SU-DHL-6 (cell line): ENCODE measurements at regions not wholly inside any gene's neighbourhood (a gene's known extent, or its start where the extent isn't known, plus 50 kb on each side); places are given as distances from the start of the nearest gene placed in this dataset.

Experiments
- H2AFZ ChIP-seq: fragments of 200-600 bp; sonication (generic); 2 replicates; pipeline ENCODE4 v1.6.1; 2014; ENCODE audit warnings: low read depth, mild to moderate bottlenecking, moderate library complexity, mixed read lengths, antibody characterized with exemption, low read length; ENCODE audit not compliant: severe bottlenecking
- H3F3A ChIP-seq: fragments of 200-600 bp; shearing (Covaris generic); 2 replicates; pipeline ENCODE4 v1.6.0; 2016; ENCODE audit warnings: antibody characterized with exemption, mild to moderate bottlenecking; ENCODE audit not compliant: insufficient read depth
- H3K27ac ChIP-seq: fragments of 200-600 bp; sonication (generic); 2 replicates; pipeline ENCODE4 v1.5.1; 2016; ENCODE audit warnings: low read depth, mild to moderate bottlenecking, low read length, moderate library complexity, mixed read lengths
- H3K27me3 ChIP-seq: fragments of 200-600 bp; sonication (generic), shearing (Covaris generic); 2 replicates; pipeline ENCODE4 v1.6.0; 2014; ENCODE audit warnings: mild to moderate bottlenecking, low read length
- H3K36me3 ChIP-seq: fragments of 200-600 bp; sonication (generic); 2 replicates; pipeline ENCODE4 v1.6.1; 2014; ENCODE audit warnings: mild to moderate bottlenecking, low read length, mixed read lengths
- H3K4me2 ChIP-seq: fragments of 300-600, 200-600 bp; shearing (Covaris generic), sonication (generic); 2 replicates; pipeline ENCODE4 v1.6.0; 2014; ENCODE audit warnings: low read length, low read depth, mild to moderate bottlenecking; ENCODE audit not compliant: poor library complexity, severe bottlenecking
- H3K4me3 ChIP-seq: fragments of 200-600 bp; sonication (generic); 2 replicates; pipeline ENCODE4 v1.5.1; 2014; ENCODE audit warnings: antibody characterized with exemption, low read length, mild to moderate bottlenecking, mixed read lengths; ENCODE audit not compliant: insufficient read depth, poor library complexity, severe bottlenecking
- H3K79me2 ChIP-seq: fragments of 200-600 bp; sonication (generic); 2 replicates; pipeline ENCODE4 v1.6.1; 2014; ENCODE audit warnings: mild to moderate bottlenecking, low read length, moderate library complexity; ENCODE audit not compliant: insufficient read depth
- H3K9ac ChIP-seq: fragments of 200-600 bp; sonication (generic); 2 replicates; pipeline ENCODE4 v1.7.0; 2014; ENCODE audit warnings: mild to moderate bottlenecking, low read length
- H3K9me2 ChIP-seq: fragments of 200-600 bp; sonication (generic); replicated peaks from 2 replicates; pipeline ENCODE4 v1.6.1; 2014; ENCODE audit warnings: low read length; ENCODE audit not compliant: insufficient read depth
- H3K9me3 ChIP-seq: fragments of 200-600 bp; sonication (generic); 2 replicates; pipeline ENCODE4 v1.6.1; 2014; ENCODE audit warnings: low read length, mixed read lengths; ENCODE audit not compliant: insufficient read depth
- H4K20me1 ChIP-seq: fragments of 200-600 bp; sonication (generic); 2 replicates; pipeline ENCODE4 v1.6.1; 2014; ENCODE audit warnings: low read depth, mild to moderate bottlenecking, antibody characterized with exemption, low read length, moderate library complexity, mixed read lengths
- EZH2phosphoT487 ChIP-seq: fragments of 200-600 bp; sonication (generic), shearing (Covaris generic); conservative IDR thresholded peaks from 2 replicates; pipeline ENCODE4 v1.6.1; 2018; ENCODE audit warnings: mild to moderate bottlenecking, antibody characterized with exemption, low read length, moderate library complexity, mixed read lengths
- TF ChIP-seq, protein P1 (sequence below): fragments of 200-600 bp; sonication (generic); IDR thresholded peaks from one replicate; pipeline ENCODE4 v1.5.1; 2017; ENCODE audit warnings: antibody characterized with exemption, mild to moderate bottlenecking, low read length, moderate library complexity; ENCODE audit not compliant: insufficient read depth, poor library complexity, severe bottlenecking

- no peaks in the 10 kb centered on the region for H3K36me3 ChIP-seq
- no peaks in the 10 kb centered on the region for H3K9me3 ChIP-seq
- no peak overlapping the region for H3K4me3 ChIP-seq
- H2AFZ ChIP-seq, result no peak overlapping the region
- no peak overlapping the region for H3K27ac ChIP-seq
- no peak overlapping the region for H3K9ac ChIP-seq
- no peaks in the 10 kb centered on the region for H3K79me2 ChIP-seq
- no peaks in the 10 kb centered on the region for H3K27me3 ChIP-seq
- no peaks in the 10 kb centered on the region for H4K20me1 ChIP-seq
- H3K9me2 ChIP-seq, result no peaks in the 10 kb centered on the region
- H3K4me2 ChIP-seq, result no peak overlapping the region
- TF ChIP-seq, protein P1, sequence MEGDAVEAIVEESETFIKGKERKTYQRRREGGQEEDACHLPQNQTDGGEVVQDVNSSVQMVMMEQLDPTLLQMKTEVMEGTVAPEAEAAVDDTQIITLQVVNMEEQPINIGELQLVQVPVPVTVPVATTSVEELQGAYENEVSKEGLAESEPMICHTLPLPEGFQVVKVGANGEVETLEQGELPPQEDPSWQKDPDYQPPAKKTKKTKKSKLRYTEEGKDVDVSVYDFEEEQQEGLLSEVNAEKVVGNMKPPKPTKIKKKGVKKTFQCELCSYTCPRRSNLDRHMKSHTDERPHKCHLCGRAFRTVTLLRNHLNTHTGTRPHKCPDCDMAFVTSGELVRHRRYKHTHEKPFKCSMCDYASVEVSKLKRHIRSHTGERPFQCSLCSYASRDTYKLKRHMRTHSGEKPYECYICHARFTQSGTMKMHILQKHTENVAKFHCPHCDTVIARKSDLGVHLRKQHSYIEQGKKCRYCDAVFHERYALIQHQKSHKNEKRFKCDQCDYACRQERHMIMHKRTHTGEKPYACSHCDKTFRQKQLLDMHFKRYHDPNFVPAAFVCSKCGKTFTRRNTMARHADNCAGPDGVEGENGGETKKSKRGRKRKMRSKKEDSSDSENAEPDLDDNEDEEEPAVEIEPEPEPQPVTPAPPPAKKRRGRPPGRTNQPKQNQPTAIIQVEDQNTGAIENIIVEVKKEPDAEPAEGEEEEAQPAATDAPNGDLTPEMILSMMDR, result no peak
- TF ChIP-seq EZH2phosphoT487, result no peak
- no peaks in the 10 kb centered on the region for H3F3A ChIP-seq
These were observed 211.0 kb downstream of the SEC61B start for GRCh38 chr9:99433095-99433494.

- Histone ChIP-seq H4K20me1 (no peaks in the 10 kb centered on the region), H3K27ac (no peak overlapping the region), H3K9ac (no peak overlapping the region)
These were observed 211.5 kb downstream of the SEC61B start for GRCh38 chr9:99433555-99433954.

DNA sequence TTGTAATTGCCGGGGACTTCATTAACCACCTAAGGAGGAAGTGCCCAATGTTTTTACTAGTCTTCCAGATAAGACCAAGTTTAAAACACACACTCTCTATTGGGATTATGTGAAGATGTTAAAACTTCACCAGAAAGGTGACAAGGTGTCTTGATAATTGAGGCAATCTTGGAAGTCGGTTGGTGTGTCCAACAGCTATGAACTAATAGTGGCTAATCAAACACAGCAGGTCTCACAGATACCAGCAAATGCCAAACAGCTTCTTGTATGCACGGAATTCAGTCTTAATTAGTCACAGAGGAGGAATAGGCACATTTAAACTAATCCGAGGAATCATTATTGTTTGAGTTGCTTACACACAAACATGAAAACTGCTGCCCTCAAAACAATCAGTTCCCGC, 214.5 kb downstream of the SEC61B start:
- no peak overlapping the region for H3K4me2 ChIP-seq
- H3K9ac ChIP-seq, result no peak overlapping the region

More at GRCh38 chr9:99433555-99433954, 211.5 kb downstream of the SEC61B start:
- no peaks in the 10 kb centered on the region for H3K9me3 ChIP-seq
- no peak overlapping the region for H2AFZ ChIP-seq
- no peaks in the 10 kb centered on the region for H3F3A ChIP-seq
- no peaks in the 10 kb centered on the region for H3K27me3 ChIP-seq
- no peak overlapping the region for H3K4me2 ChIP-seq
- H3K9me2 ChIP-seq, result no peaks in the 10 kb centered on the region
- H3K4me3 ChIP-seq, result no peak overlapping the region
- no peaks in the 10 kb centered on the region for H3K79me2 ChIP-seq
- no peak for TF ChIP-seq EZH2phosphoT487
- TF ChIP-seq, protein P1, result no peak
- no peaks in the 10 kb centered on the region for H3K36me3 ChIP-seq

More for the DNA sequence above, 214.5 kb downstream of the SEC61B start:
- Histone ChIP-seq H3K79me2 (no peaks in the 10 kb centered on the region), H3K36me3 (no peaks in the 10 kb centered on the region), H3K9me3 (no peaks in the 10 kb centered on the region), H3K4me3 (no peak overlapping the region), H4K20me1 (no peaks in the 10 kb centered on the region), H3K27ac (no peak overlapping the region), H3K9me2 (no peaks in the 10 kb centered on the region), H3K27me3 (no peaks in the 10 kb centered on the region), H2AFZ (no peak overlapping the region), H3F3A (no peaks in the 10 kb centered on the region)
- TF ChIP-seq EZH2phosphoT487, result no peak
- TF ChIP-seq, protein P1, result no peak
